Gastrocnemius medialis (tissue), 4 donors: ENCODE measurements at regions not wholly inside any gene's neighbourhood (a gene's known extent, or its start where the extent isn't known, plus 50 kb on each side); places are given as distances from the start of the nearest gene placed in this dataset.

Experiments
- POLR2A ChIP-seq, 2 donors: fragments of 450-650 bp; IDR thresholded peaks; one replicate each; pipeline ENCODE4 v1.6.1; 2017; ENCODE audit warnings: antibody characterized with exemption in 2 of 2, mild to moderate bottlenecking in 2 of 2, moderate library complexity in 2 of 2
- TF ChIP-seq, protein P1 (sequence below), 5 experiments: fragments of 450-650 bp in 3 of 5; fragments of 200-600 bp in 2 of 5; sonication (generic) in 2 of 5; IDR thresholded peaks in 4 of 5; conservative IDR thresholded peaks in 1 of 5; 1 replicate in 4 of 5; 2 replicates in 1 of 5; pipeline ENCODE4 v1.5.1; 2016 to 2019; ENCODE audit warnings: antibody characterized with exemption in 5 of 5, mild to moderate bottlenecking in 3 of 5, moderate library complexity in 3 of 5

DNA sequence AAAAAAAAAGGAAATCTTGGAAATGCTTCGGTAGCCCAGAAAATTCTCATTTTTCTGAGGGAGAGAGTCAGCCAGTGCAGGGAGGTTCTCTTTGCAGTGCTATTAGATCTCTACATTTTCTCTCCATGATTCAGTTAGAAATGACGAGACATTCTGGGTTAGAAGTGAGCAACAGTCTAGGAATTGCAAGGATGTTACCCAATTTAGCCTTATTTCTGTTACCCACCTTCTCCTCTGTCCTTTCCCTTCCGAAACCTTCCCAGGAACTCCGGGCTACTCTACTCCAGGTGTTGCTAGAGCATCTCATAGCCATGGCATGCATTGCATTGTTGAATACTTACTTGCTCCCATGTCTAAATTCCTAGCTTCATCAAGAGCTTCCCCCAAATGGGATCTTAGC, 106.8 kb downstream of the EDEM1 start:
- TF ChIP-seq, protein P1, sequence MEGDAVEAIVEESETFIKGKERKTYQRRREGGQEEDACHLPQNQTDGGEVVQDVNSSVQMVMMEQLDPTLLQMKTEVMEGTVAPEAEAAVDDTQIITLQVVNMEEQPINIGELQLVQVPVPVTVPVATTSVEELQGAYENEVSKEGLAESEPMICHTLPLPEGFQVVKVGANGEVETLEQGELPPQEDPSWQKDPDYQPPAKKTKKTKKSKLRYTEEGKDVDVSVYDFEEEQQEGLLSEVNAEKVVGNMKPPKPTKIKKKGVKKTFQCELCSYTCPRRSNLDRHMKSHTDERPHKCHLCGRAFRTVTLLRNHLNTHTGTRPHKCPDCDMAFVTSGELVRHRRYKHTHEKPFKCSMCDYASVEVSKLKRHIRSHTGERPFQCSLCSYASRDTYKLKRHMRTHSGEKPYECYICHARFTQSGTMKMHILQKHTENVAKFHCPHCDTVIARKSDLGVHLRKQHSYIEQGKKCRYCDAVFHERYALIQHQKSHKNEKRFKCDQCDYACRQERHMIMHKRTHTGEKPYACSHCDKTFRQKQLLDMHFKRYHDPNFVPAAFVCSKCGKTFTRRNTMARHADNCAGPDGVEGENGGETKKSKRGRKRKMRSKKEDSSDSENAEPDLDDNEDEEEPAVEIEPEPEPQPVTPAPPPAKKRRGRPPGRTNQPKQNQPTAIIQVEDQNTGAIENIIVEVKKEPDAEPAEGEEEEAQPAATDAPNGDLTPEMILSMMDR (IDR thresholded peaks at IDR 0.05 in 4 of 5, conservative IDR thresholded peaks at IDR 0.05 in 1 of 5) = no peak
- TF ChIP-seq POLR2A (IDR thresholded peaks at IDR 0.05) = no peak
